Activated CD8-positive, alpha-beta T cell treated with anti-CD3 and anti-CD28 coated beads for 36 hours (primary cell): ENCODE measurements at regions not wholly inside any gene's neighbourhood (a gene's known extent, or its start where the extent isn't known, plus 50 kb on each side); places are given as distances from the start of the nearest gene placed in this dataset.

Source experiments
- ATAC-seq: fragments of 200-7000 bp; cut with Tn5 transposase; one replicate; pipeline ENCODE4 v1.10.0; 2021; ENCODE audit warnings: mild to moderate bottlenecking, moderate library complexity
- CTCF ChIA-PET: fragments of 350-600 bp; sonication (Branson Sonifier 250); formaldehyde crosslinking; loops from one replicate; lab custom pipeline; 2021; ENCODE audit warnings: antibody characterized with exemption; lab: Charles Lee
- POLR2A ChIA-PET: fragments of 350-600 bp; sonication (Branson Sonifier 250); formaldehyde crosslinking; loops from one replicate; lab custom pipeline; 2021; ENCODE audit warnings: antibody characterized with exemption; lab: Charles Lee
- DNase-seq: peaks from one replicate; pipeline ENCODE4 v3.0.0-alpha.2; 2020
- H3K27ac Mint-ChIP-seq: one replicate; pipeline ENCODE4 v1.8.0; 2021; ENCODE audit warnings: mild to moderate bottlenecking, mixed read lengths
- H3K27me3 Mint-ChIP-seq: one replicate; pipeline ENCODE4 v1.8.0; 2021; ENCODE audit warnings: mixed read lengths
- H3K36me3 Mint-ChIP-seq: one replicate; pipeline ENCODE4 v1.8.0; 2021; ENCODE audit warnings: low read depth, mixed read lengths
- H3K4me1 Mint-ChIP-seq: one replicate; pipeline ENCODE4 v1.8.0; 2021; ENCODE audit warnings: low read depth, mixed read lengths
- H3K4me3 Mint-ChIP-seq: one replicate; pipeline ENCODE4 v1.8.0; 2021; ENCODE audit warnings: mild to moderate bottlenecking, moderate library complexity, mixed read lengths
- H3K9me3 Mint-ChIP-seq: one replicate; pipeline ENCODE4 v1.8.0; 2021; ENCODE audit warnings: mixed read lengths
- CTCF ChIP-seq: fragments of 200-600 bp; IDR thresholded peaks from one replicate; pipeline ENCODE4 v1.8.0; 2022; ENCODE audit warnings: antibody characterized with exemption, mild to moderate bottlenecking
- intact Hi-C: fragments of 100-400 bp; cut with micrococcal nuclease; formaldehyde crosslinking; loops from one replicate; pipeline ENCODE4 v1.10.0; 2022

GRCh38 chr4:188532751-188533150, 393.5 kb downstream of the TRIML1 start:
- H3K27ac Mint-ChIP-seq: no peak overlapping the region
- intact Hi-C loops: no loop called here
- peaks cover 13% of the 10 kb centered on the region for H3K9me3 Mint-ChIP-seq
- H3K4me1 Mint-ChIP-seq: no peaks in the 10 kb centered on the region
- H3K4me3 Mint-ChIP-seq: no peak overlapping the region
- POLR2A ChIA-PET: no interaction called here
- no peaks in the 10 kb centered on the region for H3K36me3 Mint-ChIP-seq
- ATAC-seq: no peak
- no peak for TF ChIP-seq CTCF
- no peak for DNase-seq
- H3K27me3 Mint-ChIP-seq: no peaks in the 10 kb centered on the region
- CTCF ChIA-PET: no interaction called here

GRCh38 chr4:188534297-188534696, 395.1 kb downstream of the TRIML1 start:
- Mint-ChIP-seq H3K27me3 (no peaks in the 10 kb centered on the region), H3K36me3 (no peaks in the 10 kb centered on the region), H3K9me3 (peaks cover 22% of the 10 kb centered on the region), H3K4me3 (no peak overlapping the region), H3K4me1 (no peaks in the 10 kb centered on the region), H3K27ac (no peak overlapping the region)
- DNase-seq (no peak), ATAC-seq (no peak)
- POLR2A ChIA-PET: no interaction called here
- CTCF ChIA-PET: no interaction called here
- intact Hi-C loops: no loop called here
- TF ChIP-seq CTCF: no peak

- intact Hi-C loops: no loop called here
- H3K27ac Mint-ChIP-seq: no peak overlapping the region
- no peaks in the 10 kb centered on the region for H3K27me3 Mint-ChIP-seq
- POLR2A ChIA-PET: no interaction called here
- CTCF ChIA-PET: no interaction called here
- ATAC-seq (no peak), DNase-seq (no peak)
- no peak overlapping the region for H3K4me3 Mint-ChIP-seq
- H3K4me1 Mint-ChIP-seq: no peaks in the 10 kb centered on the region
- no peak for TF ChIP-seq CTCF
- H3K36me3 Mint-ChIP-seq: no peaks in the 10 kb centered on the region
- peaks cover 22% of the 10 kb centered on the region for H3K9me3 Mint-ChIP-seq
Measured at GRCh38 chr4:188534917-188535316, 395.7 kb downstream of the TRIML1 start.

GRCh38 chr4:188536826-188537225, 397.6 kb downstream of the TRIML1 start:
- ATAC-seq (no peak), DNase-seq (no peak)
- Mint-ChIP-seq H3K27me3 (no peaks in the 10 kb centered on the region), H3K4me3 (no peak overlapping the region), H3K36me3 (no peaks in the 10 kb centered on the region), H3K27ac (no peak overlapping the region), H3K4me1 (no peaks in the 10 kb centered on the region), H3K9me3 (peaks cover 16% of the 10 kb centered on the region)
- no peak for TF ChIP-seq CTCF
- CTCF ChIA-PET: interaction anchor here (0.6 kb wide), 1 partner anchor 55 kb away, joined by 3 read pairs; no protein-coding TSS in a partner anchor
- POLR2A ChIA-PET: no interaction called here
- intact Hi-C loops: no loop called here

GRCh38 chr4:188550296-188550695, 411.1 kb downstream of the TRIML1 start:
- ATAC-seq (no peak), DNase-seq (no peak)
- no peak overlapping the region for H3K4me3 Mint-ChIP-seq
- no peak for TF ChIP-seq CTCF
- CTCF ChIA-PET: no interaction called here
- POLR2A ChIA-PET: no interaction called here
- intact Hi-C loops: no loop called here
- H3K36me3 Mint-ChIP-seq: no peaks in the 10 kb centered on the region
- peaks cover 12% of the 10 kb centered on the region for H3K9me3 Mint-ChIP-seq
- H3K27ac Mint-ChIP-seq: no peak overlapping the region
- H3K27me3 Mint-ChIP-seq: no peaks in the 10 kb centered on the region
- H3K4me1 Mint-ChIP-seq: no peaks in the 10 kb centered on the region
